ENCODE measurements at regions not wholly inside any gene's neighbourhood (a gene's known extent, or its start where the extent isn't known, plus 50 kb on each side); places are given as distances from the start of the nearest gene placed in this dataset.
"Not testable (repeated sequence)": the region's sequence is repeated elsewhere in the genome, so short reads cannot be mapped to it uniquely, and the experiment has no call there.

DNA sequence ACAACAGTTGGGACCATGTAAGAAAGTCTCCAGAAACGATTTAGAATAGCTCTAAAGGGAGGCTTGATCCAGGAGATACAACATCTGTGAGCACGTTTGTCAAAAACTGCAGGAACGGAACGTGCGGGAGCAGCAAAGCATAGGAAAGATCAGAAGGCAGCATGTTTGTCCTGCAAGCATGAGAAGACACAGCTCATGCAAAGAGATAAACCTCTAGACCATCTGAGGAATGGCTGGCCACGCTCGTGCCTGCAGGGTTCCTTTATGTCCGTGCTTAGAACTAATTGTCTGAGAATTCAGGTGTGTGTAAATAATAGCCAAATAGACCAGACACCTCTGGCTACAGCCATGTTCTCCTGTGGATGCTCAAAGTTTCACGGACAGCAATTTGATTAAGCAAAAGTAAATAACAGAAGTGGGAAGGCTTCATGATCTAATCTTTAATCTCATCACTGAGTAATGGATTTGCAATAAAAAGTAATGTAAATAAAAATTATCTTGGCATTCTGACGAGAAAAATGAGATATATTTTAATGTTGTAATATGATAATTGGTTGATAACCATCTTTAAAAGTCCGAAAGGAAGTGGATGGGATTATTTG lies 534.8 kb upstream of the CDH7 start:
- ChIA-PET POLR2A (no interaction called here), CTCF (no interaction called here)

DNA sequence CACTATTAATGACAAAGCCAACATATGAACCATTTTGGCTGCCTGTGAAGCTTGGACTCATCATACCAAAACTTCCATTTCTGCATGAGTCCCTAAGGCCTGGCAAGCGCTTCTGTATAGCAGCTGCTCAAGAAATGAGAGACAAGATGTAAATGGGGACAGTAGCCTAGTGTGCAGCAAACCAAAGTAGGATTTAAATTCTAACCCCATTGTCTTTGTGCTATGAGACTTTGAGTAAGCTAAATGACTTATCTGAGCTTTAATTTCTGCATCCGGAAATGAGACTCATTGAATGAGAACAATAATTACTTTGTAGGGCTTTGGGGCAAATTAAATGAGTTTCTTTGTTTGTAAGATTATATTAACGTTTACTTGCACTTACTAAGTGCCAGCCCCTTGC lies 536.4 kb upstream of the CDH7 start:
- ChIA-PET CTCF (no interaction called here), POLR2A (no interaction called here)

DNA sequence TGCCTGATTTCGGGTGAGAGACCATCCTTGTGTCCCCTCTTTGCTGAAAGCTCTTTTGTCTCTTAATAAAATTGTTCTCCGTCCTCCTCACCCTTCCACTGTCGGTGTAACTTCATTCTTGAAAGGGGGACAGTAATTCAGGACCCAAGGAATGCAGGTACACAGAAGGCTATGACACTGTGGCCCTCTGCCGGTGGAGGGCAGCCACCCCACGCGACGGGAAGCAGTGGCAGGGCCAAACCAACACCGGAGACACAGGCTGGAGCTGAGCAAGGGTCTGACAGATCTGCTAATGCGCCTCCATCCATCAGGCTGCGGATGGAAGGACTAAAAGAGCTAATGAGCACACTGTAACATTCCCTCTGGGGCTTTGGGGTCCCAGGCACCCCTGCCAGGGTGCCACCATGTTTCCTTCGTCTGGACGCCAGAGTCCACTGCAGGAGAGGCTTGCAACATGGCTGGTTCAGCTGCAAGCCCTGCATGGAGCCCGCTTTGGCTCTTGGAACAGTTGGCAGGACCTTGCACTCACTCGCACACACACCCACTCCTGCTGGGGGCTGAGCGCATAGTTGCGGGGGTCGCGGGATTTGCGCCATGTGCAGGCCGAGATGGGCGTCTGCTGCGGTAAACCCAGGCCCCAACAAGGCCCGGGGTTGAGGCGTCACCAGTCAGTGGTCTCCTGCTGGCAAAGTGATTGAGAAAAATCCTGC lies 544.1 kb upstream of the CDH7 start:
- POLR2A ChIA-PET = no interaction called here
- CTCF ChIA-PET = no interaction called here

DNA sequence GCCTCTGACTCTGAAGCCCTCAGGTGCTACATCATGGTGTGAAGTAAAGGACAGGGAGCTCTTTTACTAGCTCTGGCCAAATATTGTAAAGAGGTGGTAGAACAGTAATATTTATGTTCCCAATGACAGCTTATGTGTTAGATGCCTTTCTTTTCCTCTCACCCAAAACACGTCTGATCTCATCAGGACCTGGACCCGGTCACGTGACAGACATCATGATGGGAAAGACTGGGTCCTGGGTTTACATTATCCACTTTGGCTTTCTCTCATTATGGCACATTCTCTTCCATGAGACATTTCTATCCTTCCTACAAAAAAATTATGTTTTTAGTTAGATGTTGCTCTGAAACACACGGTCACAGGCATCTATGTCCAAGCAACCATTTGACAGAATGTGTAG lies 548.7 kb upstream of the CDH7 start:
- ChIA-PET POLR2A (no interaction called here), CTCF (no interaction called here)

DNA sequence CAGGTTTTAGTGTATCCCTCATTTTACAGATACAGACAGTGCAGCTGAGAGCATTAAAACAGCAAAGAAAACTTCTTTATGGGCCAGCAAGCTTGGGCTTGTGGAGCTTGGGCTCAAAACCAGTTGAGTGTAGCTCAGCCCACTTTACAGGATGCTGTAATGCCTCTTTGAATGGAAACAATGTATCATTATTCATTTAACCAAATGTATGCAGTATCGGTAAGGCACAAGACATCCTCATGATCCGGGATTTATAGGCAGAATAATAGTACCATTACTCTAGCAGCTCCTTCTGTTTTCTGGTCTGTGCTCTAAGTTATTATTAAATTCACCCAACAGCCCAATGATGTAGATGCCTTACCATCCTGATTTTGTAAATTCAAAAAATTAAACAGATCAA lies 575.1 kb upstream of the CDH7 start:
- POLR2A ChIA-PET = no interaction called here
- CTCF ChIA-PET = no interaction called here

DNA sequence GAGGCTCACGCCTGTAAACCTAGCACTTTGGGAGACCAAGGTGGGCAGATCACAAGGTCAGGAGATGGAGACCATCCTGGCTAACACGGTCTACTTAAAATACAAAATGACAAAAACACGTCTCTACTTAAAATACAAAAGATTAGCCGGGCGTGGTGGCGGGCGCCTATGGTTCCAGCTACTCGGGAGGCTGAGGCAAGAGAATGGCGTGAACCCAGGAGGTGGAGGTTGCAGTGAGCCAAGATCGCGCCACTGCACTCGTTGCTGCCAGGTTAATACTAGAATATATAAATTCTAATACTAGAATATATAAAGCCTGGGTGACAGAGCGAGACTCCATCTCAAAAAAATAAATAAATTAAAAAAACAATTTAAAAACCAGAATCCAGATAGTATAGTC lies 588.7 kb upstream of the CDH7 start:
- POLR2A ChIA-PET, CTCF ChIA-PET: not testable (repeated sequence)

DNA sequence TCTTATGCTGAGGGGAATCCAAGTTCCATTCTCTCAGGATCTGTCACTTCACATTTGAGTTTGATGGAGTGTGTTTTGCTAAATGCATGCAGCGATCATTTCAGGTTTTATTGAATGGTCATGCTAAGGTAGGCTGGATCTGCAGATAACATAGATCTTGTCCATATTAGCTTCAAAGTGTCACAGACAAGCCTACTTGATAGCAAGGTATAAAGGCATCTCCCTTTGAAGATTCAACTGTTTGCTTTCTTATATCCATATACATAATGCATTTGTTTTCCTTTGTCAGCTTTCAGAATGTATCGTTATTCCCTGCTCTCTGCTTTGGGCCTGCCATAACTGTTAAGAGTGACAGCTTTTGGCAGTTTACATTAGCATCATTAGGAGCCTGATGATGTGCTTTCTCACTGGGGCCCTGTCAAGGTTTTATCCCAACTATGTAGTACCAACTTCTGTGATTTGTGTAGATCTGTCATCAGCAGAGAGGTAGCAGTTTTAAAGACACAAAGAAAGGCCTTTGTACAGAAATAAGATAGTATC lies 604.3 kb upstream of the CDH7 start:
- CTCF ChIA-PET = no interaction called here
- POLR2A ChIA-PET = no interaction called here

DNA sequence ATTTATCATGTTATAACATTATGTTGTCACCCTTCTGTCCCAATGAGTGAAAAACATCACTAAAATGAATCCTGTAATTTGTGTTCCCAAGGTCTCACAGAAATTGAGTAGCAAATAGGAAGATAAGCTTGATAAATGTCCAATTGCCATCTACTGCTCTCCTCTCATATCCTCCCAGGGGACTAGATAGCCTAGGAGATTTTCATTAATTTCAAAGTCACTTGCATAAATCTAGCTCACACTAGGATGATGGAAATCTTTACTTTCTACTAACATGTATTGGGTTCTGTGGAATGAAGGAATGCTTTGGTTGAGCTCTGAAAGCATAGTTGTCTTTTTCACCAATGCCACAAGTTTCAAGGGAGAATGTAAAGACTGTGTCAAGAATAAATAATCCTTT lies 605.5 kb upstream of the CDH7 start:
- ChIA-PET POLR2A (no interaction called here), CTCF (no interaction called here)

DNA sequence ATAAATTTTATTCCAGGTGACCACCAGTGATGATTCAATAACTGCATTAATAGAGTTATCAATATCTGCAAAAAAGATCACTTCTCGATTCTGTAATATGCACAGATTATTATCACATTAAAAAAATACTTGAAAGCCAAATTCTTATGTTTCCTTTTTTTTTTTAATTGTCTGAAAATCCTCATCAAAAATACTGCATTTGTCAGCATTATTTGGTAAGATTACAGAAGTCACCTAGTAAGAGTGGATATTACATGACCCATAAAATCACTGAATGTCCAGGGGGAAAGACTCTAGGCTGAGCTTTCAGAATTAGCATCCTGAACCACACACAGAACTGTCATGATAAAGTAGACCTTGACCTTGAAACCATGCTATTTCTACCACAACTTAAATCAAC lies 617.2 kb upstream of the CDH7 start:
- POLR2A ChIA-PET = no interaction called here

DNA sequence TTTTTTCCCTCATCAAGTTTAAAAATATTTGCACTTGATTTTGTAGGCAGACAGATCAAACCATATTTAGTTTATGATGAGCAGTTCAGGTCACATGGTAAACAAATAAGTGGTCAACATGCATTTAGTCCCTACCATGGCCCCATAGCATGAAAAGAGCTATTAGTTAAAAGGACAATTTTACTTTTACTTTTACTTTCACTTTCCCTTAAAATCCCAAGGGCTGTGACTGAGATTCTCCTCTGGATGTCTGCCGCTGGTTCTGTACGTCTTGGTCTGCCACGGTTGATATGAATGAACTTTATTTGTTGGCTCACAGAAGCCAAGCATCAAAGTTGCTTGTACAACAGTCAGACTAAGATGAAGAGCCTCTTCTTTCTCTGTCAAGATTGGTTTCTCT lies 626.2 kb upstream of the CDH7 start:
- CTCF ChIA-PET = no interaction called here
- POLR2A ChIA-PET = no interaction called here

More for the DNA sequence above, 617.2 kb upstream of the CDH7 start:
- CTCF ChIA-PET = no interaction called here

DNA sequence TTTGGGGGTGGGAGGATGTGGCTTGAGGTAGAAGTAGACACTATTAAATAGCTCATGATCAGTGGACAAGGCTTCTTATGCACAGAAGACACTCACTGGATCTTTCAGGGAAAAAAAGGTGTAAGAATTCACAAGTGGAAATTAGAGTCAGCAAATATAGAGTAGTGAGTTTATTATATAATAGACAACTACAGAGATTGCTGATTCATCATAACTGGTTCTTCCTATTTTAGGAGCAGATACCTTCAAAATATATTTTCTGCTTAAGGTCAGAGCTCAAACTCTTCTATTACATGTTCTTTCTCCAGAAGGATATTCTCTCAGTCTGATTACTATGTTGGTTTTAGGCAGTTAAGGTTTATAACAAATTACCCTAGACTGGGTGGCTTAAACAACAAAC lies 646.9 kb upstream of the CDH7 start:
- CTCF ChIA-PET = no interaction called here
- POLR2A ChIA-PET = no interaction called here

DNA sequence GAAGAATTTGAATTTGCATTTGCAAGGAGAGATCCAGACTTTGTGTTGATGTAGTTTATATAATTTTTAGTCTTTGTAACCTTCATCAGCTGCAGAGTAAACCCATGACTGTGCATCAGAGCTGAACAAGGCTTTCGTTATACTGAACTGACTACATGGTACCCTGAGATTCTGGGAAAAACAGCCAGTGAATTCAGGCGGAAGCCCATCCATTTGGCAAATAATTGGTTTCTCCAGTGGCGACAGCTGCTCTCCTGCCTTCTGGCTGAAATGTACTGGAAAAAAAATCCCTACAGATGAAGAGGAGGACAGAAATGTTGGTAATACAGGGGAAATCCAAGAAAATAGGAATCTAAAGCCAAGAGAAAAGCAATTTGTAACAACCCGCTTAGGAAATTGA lies 657.5 kb upstream of the CDH7 start:
- CTCF ChIA-PET = no interaction called here
- POLR2A ChIA-PET = no interaction called here

DNA sequence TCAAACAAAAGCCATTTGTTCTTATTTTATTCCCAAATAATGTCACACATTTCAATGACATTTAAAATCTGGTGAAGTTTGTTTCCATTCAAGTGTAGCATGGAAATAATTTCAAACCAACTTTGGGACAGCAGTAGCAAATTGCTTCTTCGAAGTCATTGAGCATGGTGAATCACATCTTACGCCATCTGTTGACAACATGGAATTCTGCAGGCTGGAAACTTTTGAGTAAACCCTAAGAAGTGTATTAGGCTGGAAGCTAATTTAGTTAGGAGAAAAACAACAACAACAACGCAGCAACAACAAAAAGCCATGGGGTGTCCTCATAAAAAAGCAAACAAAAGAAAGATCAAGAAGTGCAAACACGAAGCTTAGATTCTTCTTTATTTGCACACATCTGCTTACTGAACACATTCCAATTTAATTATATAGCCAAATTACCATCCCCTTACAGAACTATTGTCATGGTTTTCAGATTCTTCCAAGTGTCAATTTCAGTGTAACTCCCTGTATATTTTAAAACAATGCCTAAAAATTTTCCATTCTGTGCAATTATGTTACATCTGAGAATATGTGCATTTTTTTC lies 659.0 kb upstream of the CDH7 start:
- POLR2A ChIA-PET = no interaction called here
- CTCF ChIA-PET = no interaction called here

DNA sequence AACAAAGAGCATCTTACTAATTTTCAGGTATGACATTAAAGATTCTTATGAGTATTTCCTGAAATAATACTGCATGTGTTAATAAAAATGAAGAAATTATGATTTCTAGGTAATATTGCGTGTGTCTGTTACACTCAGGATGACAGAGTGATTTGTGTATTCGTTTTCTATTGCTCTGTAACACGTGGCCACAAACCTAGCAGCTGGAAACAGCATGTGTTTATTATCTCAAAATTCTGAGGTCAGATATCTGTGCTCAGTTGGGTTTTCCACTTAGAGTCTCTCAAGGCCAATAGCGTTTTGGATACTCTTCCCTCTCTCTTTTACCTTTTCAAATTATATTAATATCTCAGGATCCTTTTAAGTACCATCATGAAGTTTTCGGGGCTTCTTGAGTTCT lies 667.9 kb upstream of the CDH7 start:
- CTCF ChIA-PET = no interaction called here
- POLR2A ChIA-PET = no interaction called here

DNA sequence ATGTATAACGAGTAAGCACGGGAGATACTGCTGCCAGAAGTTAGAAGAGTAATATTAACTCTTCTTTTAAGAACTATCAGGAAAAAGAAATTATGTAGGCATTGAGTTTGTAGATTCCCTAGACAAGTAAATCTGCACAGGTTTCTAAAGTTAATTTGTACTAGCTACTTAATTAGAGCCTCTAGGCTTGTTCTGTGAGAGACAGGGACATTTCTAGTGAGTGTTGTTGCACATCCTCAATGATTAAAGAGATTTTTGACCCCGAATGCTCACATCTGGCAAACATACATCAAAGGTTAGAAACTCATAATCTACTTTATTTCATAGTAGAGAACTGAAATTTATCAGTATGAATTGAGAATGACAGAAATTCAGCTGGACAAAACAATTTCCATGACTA lies 669.0 kb upstream of the CDH7 start:
- ChIA-PET CTCF (no interaction called here), POLR2A (no interaction called here)

DNA sequence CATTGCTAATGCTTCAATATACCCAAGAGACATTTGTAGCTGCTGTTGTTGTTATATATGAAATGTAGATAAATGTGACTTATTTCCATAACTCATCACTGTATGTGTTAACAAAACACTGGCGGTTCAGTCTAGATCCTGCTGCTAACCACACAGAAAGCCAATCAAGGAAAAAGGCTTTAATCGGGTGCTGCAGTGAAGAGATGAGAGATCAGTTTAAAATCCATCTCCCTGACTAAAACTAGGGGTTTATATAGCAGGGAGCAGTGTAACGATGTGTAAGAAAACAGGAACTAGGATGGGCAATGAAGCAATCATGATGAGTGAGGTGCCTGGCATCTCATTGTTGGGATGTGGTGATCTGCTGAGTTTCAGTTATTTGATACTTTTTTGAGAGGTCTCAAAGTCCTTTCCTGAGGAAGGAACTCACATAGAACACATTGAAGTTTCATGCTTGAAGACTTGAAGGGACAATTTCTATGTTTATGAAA lies 677.7 kb upstream of the CDH7 start:
- POLR2A ChIA-PET = no interaction called here
- CTCF ChIA-PET = no interaction called here

DNA sequence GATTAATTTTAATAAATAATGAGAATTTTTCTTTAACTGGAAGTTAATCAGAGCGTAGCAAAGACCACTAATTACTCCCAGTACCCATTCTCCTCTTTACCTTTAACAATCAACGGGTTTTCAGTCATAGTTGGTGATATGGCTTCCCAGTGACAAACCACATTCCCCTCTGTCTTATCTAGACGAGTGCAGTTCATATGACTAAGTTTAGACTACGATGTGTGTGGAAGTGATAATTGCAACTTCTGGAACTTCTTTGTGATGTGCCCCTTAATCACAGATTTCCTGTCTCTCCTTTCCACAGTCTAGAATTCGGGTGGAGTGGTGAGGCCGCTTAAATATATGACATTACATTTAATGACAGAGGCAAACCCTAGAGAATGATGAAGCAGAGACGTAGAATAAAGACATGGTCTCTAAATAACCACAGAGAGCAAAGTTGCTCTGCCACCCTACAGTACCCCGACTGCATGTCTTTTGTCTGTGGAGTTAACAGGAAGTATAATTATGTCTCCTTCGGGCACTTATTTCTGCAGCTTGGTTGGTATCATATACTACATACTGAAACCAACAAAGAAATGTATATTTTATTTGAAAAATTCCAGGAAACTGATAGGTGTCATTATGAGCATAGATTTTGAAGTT lies 693.3 kb upstream of the CDH7 start:
- ChIA-PET POLR2A (no interaction called here), CTCF (no interaction called here)

DNA sequence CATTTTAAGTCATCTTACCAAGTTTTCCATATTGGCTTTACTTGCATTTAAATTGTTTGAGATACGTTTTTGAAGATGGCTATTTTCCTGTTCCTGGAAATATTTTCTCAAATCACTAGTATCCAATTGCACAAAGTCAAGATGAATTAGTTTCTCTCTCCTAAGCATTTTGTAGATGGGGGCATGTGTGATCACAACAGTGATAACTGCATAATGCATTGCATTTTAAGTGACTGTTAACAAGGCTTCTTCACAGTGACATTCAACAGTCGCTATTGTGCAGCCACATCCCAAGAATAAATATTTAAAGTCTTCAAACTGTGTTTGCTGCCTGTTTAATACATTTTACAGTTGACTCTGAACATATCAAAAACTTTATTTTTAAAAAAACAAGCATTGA lies 694.2 kb upstream of the CDH7 start:
- CTCF ChIA-PET = no interaction called here

DNA sequence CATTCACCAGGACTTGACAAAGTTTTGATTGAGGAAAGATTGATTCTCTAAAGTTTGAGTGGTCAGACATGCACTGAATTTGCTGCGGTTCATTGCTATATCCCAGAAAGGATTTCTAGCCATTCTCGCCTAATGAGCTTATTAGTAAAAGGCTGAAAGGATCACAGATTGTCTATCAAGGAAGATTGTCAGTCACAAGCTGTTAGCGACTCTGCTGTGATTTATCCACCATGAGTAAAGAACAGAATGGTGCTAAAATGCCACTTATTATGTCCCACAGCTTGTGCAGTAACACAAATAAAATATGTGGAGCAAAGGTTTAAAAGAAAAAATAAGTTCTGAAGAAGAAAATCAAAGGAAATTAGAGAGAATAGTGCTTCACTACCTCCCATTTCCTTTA lies 701.2 kb upstream of the CDH7 start:
- POLR2A ChIA-PET = no interaction called here
- CTCF ChIA-PET = no interaction called here

More for the DNA sequence above, 694.2 kb upstream of the CDH7 start:
- POLR2A ChIA-PET = no interaction called here

DNA sequence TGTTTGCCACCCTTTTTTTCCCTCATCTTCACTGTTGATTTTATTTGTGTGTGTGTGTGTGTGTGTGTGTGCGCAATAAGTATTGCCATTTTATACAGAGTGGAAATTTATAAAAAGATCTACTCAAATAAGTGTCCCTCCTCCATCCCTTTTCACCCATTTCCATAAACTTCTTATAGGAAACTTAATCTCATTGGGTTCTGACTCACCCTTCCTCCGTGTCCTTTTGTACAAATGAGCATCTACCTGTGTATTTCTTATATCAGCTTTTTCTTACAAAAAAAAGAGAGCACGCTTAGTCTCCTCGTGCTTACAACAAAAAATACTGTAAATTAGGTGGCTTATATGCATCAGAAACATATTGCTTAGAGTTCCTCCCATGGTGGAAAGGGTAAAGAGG lies 711.2 kb upstream of the CDH7 start:
- POLR2A ChIA-PET = no interaction called here
- CTCF ChIA-PET = no interaction called here

DNA sequence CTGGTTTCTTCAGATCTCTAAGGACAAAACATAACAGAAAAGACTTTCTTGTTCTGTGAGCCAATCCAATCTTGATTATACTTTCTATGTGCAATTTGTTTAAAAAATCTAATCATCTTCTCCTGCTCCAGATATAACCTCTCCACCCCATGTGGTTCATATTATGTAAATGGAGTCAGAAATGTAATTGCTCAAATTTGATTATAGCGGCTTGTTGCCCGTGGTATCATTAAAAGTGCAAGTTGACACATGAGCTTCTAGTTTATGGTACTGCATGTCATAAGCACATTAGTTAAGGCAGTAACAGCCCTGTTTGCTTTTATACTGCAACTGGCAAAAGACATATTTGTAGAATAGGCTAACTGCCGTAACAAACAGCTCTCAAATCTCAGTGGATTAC lies 715.1 kb upstream of the CDH7 start:
- POLR2A ChIA-PET = no interaction called here
- CTCF ChIA-PET = interaction anchor here (0.8 kb wide), 1 partner anchor 9 kb away, joined by 3 read pairs; no protein-coding TSS in a partner anchor

Measured in activated CD8-positive, alpha-beta memory T cell treated with anti-CD3 and anti-CD28 coated beads for 36 hours (primary cell).